Posterior cingulate gyrus (tissue), 11 donors: ENCODE measurements at regions not wholly inside any gene's neighbourhood (a gene's known extent, or its start where the extent isn't known, plus 50 kb on each side); places are given as distances from the start of the nearest gene placed in this dataset.
A peak's percentile ranks its signal among the peaks of the same experiment; 100 is the strongest.
"Not testable (repeated sequence)": the region's sequence is repeated elsewhere in the genome, so short reads cannot be mapped to it uniquely, and the experiment has no call there.

ENCODE experiments used
- DNase-seq, 10 donors: peaks; one replicate each; pipeline versions ENCODE4 v3.0.0 to v3.0.0-alpha.2; 2020 to 2021; ENCODE audit warnings: mixed read lengths in 3 of 10
- intact Hi-C: fragments of 100-400 bp; cut with DNase I; formaldehyde crosslinking; loops from one replicate; pipeline ENCODE4 v1.15.1; 2023

GRCh38 chr15:93973287-93973686, 258.1 kb upstream of the MCTP2 start:
- intact Hi-C loops, result loop anchor here (10.0 kb wide), 2 partner anchors 888 to 938 kb away; partner anchors contain the start of gene RGMA
- DNase-seq, result no peak

- intact Hi-C loops, result no loop called here
- no peak for DNase-seq
These were observed 262.6 kb upstream of the MCTP2 start for GRCh38 chr15:93968773-93969172.

GRCh38 chr15:93965304-93965908, 266.0 kb upstream of the MCTP2 start:
- intact Hi-C loops, result no loop called here
- no peak for DNase-seq

GRCh38 chr15:93954985-93955571, 276.3 kb upstream of the MCTP2 start:
- DNase-seq, result no peak
- intact Hi-C loops, result no loop called here

GRCh38 chr15:93948726-93949125, 282.6 kb upstream of the MCTP2 start:
- no peak for DNase-seq
- intact Hi-C loops, result no loop called here

GRCh38 chr15:93943586-93943985, 287.8 kb upstream of the MCTP2 start:
- DNase-seq, result no peak
- intact Hi-C loops, result no loop called here

GRCh38 chr15:93942269-93942694, 289.1 kb upstream of the MCTP2 start:
- intact Hi-C loops, result no loop called here
- no peak for DNase-seq

GRCh38 chr15:93941697-93942096, 289.7 kb upstream of the MCTP2 start:
- no peak for DNase-seq
- intact Hi-C loops, result no loop called here

- intact Hi-C loops, result no loop called here
- DNase-seq, result no peak
These were observed 291.1 kb upstream of the MCTP2 start for GRCh38 chr15:93940226-93940625.

GRCh38 chr15:93932164-93932776, 299.1 kb upstream of the MCTP2 start:
- no peak for DNase-seq
- intact Hi-C loops, result no loop called here

GRCh38 chr15:93929375-93930094, 301.8 kb upstream of the MCTP2 start:
- intact Hi-C loops, result no loop called here
- no peak for DNase-seq

GRCh38 chr15:93920204-93920603, 311.2 kb upstream of the MCTP2 start:
- intact Hi-C loops, result no loop called here

GRCh38 chr15:93918801-93919200, 312.6 kb upstream of the MCTP2 start:
- DNase-seq, intact Hi-C loops: not testable (repeated sequence)

More at GRCh38 chr15:93920204-93920603, 311.2 kb upstream of the MCTP2 start:
- DNase-seq, result no peak

- no peak for DNase-seq
- intact Hi-C loops, result no loop called here
These were observed 314.2 kb upstream of the MCTP2 start for GRCh38 chr15:93917181-93917580.

GRCh38 chr15:93913871-93914270, 317.5 kb upstream of the MCTP2 start:
- intact Hi-C loops, result no loop called here
- DNase-seq, result no peak

GRCh38 chr15:93913310-93913709, 318.1 kb upstream of the MCTP2 start:
- DNase-seq, result no peak
- intact Hi-C loops, result no loop called here

GRCh38 chr15:93900476-93901400, 330.6 kb upstream of the MCTP2 start:
- DNase-seq, result peak in 3 of 10 donors; percentile 54 to 69 (median 59)
- intact Hi-C loops, result no loop called here

- DNase-seq, result peak in 3 of 10 donors; percentile 46 to 72 (median 53)
- intact Hi-C loops, result no loop called here
These were observed 331.5 kb upstream of the MCTP2 start for GRCh38 chr15:93899817-93900216.

GRCh38 chr15:93897377-93897776, 334.0 kb upstream of the MCTP2 start:
- intact Hi-C loops, result no loop called here

More at GRCh38 chr15:93897377-93897776, 334.0 kb upstream of the MCTP2 start:
- no peak for DNase-seq
